Thoracic aorta (tissue), 2 donors: ENCODE measurements at regions not wholly inside any gene's neighbourhood (a gene's known extent, or its start where the extent isn't known, plus 50 kb on each side); places are given as distances from the start of the nearest gene placed in this dataset.

Experiments used
- ATAC-seq: fragments of 150-250 bp; one replicate; pipeline ENCODE4 v1.8.0; 2017; ENCODE audit warnings: low read depth; ENCODE audit not compliant: insufficient number of reproducible peaks, low FRiP score
- DNase-seq: peaks from one replicate; pipeline ENCODE4 v3.0.0-alpha.2; 2020; ENCODE audit warnings: low spot score
- H3K27ac ChIP-seq, 2 donors: fragments of 200-600 bp; sonication (generic); 1 replicate in 1 of 2; 2 replicates in 1 of 2; pipeline ENCODE4 v1.5.1; 2016; ENCODE audit warnings: mild to moderate bottlenecking in 2 of 2, moderate library complexity in 2 of 2
- H3K27me3 ChIP-seq: fragments of 200-600 bp; sonication (generic); replicated peaks from 2 replicates; pipeline ENCODE4 v1.6.0; 2016; ENCODE audit warnings: mild to moderate bottlenecking; ENCODE audit not compliant: insufficient read depth
- H3K36me3 ChIP-seq: fragments of 200-600 bp; sonication (generic); one replicate; pipeline ENCODE4 v1.5.1; 2016
- H3K4me1 ChIP-seq, 2 donors: fragments of 200-600 bp; sonication (generic); 1 replicate in 1 of 2; 2 replicates in 1 of 2; pipeline versions ENCODE4 v1.5.1 to v1.6.0; 2016; ENCODE audit warnings: low read depth in 2 of 2, mild to moderate bottlenecking in 1 of 2; ENCODE audit not compliant: control insufficient read depth in 1 of 2
- H3K4me3 ChIP-seq: fragments of 200-600 bp; sonication (generic); 2 replicates; pipeline ENCODE4 v1.5.1; 2016; ENCODE audit warnings: mild to moderate bottlenecking
- H3K9me3 ChIP-seq: fragments of 200-600 bp; sonication (generic); 2 replicates; pipeline ENCODE4 v1.5.1; 2016
- TF ChIP-seq, protein P1 (sequence below): fragments of 200-600 bp; sonication (generic); IDR thresholded peaks from one replicate; pipeline ENCODE4 v1.5.1; 2019; ENCODE audit warnings: antibody characterized with exemption

- no peaks in the 10 kb centered on the region for H3K36me3 ChIP-seq
- no peaks in the 10 kb centered on the region for H3K4me1 ChIP-seq
- DNase-seq (no peak), ATAC-seq (no peak)
- TF ChIP-seq, protein P1, sequence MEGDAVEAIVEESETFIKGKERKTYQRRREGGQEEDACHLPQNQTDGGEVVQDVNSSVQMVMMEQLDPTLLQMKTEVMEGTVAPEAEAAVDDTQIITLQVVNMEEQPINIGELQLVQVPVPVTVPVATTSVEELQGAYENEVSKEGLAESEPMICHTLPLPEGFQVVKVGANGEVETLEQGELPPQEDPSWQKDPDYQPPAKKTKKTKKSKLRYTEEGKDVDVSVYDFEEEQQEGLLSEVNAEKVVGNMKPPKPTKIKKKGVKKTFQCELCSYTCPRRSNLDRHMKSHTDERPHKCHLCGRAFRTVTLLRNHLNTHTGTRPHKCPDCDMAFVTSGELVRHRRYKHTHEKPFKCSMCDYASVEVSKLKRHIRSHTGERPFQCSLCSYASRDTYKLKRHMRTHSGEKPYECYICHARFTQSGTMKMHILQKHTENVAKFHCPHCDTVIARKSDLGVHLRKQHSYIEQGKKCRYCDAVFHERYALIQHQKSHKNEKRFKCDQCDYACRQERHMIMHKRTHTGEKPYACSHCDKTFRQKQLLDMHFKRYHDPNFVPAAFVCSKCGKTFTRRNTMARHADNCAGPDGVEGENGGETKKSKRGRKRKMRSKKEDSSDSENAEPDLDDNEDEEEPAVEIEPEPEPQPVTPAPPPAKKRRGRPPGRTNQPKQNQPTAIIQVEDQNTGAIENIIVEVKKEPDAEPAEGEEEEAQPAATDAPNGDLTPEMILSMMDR = no peak
- H3K4me3 ChIP-seq = no peak overlapping the region
- H3K27me3 ChIP-seq = no peaks in the 10 kb centered on the region
- H3K27ac ChIP-seq = no peak overlapping the region
- H3K9me3 ChIP-seq = no peaks in the 10 kb centered on the region
Measured at GRCh38 chr15:47209591-47209990, 507.7 kb upstream of the SEMA6D start.

- Histone ChIP-seq H3K36me3 (no peaks in the 10 kb centered on the region), H3K4me1 (no peaks in the 10 kb centered on the region), H3K27ac (no peak overlapping the region), H3K4me3 (no peak overlapping the region), H3K27me3 (no peaks in the 10 kb centered on the region), H3K9me3 (no peaks in the 10 kb centered on the region)
- ATAC-seq (no peak), DNase-seq (no peak)
- TF ChIP-seq, protein P1 = no peak
Measured at GRCh38 chr15:47212222-47213010, 504.9 kb upstream of the SEMA6D start.

- Histone ChIP-seq H3K4me3 (no peak overlapping the region), H3K4me1 (no peaks in the 10 kb centered on the region), H3K36me3 (no peaks in the 10 kb centered on the region), H3K9me3 (no peaks in the 10 kb centered on the region), H3K27me3 (no peaks in the 10 kb centered on the region), H3K27ac (no peak overlapping the region)
- DNase-seq (no peak), ATAC-seq (no peak)
- TF ChIP-seq, protein P1 = no peak
Measured at GRCh38 chr15:47213883-47214282, 503.4 kb upstream of the SEMA6D start.

DNA sequence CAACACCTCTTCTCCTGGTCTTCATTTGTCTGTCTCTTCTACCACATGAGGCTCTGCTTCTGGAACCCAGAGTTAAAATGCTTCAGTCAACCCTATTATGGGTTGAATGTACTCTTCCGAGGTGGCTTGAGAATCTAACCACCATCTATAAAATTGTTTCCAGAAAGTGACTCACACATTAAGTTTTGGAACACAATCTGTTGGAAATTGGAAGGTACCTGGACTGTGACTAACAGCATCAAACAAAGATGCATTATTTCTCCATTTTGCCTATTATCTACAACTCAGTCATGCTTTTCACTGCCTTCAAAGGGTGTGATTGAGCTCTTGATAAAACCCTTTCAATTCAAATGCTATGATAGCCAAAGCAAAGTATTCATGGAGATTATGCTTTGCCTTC, 499.0 kb upstream of the SEMA6D start:
- TF ChIP-seq, protein P1 = no peak
- DNase-seq (no peak), ATAC-seq (no peak)
- Histone ChIP-seq H3K27ac (no peak overlapping the region), H3K36me3 (no peaks in the 10 kb centered on the region), H3K27me3 (no peaks in the 10 kb centered on the region), H3K4me3 (no peak overlapping the region), H3K9me3 (no peaks in the 10 kb centered on the region), H3K4me1 (no peaks in the 10 kb centered on the region)

DNA sequence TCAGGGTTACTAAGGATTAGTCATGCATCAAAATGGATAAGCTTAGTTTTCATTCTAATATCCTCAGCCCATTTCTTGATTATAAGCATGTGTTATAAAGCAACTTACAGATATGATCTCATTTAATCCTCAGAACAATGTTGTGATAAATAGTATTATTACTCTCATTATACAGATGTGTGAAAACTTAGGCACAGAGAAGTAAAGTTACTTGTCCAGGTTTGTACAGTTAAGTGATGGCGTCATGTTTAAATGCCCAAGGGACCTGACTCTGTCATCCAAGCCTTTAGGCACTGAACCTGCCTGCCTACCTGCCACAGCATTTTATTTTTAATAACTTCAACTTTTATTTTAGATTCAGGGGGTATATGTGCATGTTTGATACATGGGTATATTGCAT, 472.9 kb upstream of the SEMA6D start:
- Histone ChIP-seq H3K36me3 (no peaks in the 10 kb centered on the region), H3K4me1 (no peaks in the 10 kb centered on the region), H3K27ac (no peak overlapping the region), H3K9me3 (no peaks in the 10 kb centered on the region), H3K4me3 (no peak overlapping the region), H3K27me3 (no peaks in the 10 kb centered on the region)
- DNase-seq (no peak), ATAC-seq (no peak)
- TF ChIP-seq, protein P1 = no peak
